ENCODE measurements at regions not wholly inside any gene's neighbourhood (a gene's known extent, or its start where the extent isn't known, plus 50 kb on each side); places are given as distances from the start of the nearest gene placed in this dataset.

GRCh38 chrY:17430570-17431166 is 449.4 kb downstream of the CDY2B start:
- Histone ChIP-seq H3K18ac (ENCODE audit: low read depth in 1 of 2, low read length in 2 of 2) (no peak overlapping the region), H3K27ac (ENCODE audit: low read length, poor library complexity, severe bottlenecking) (no peak overlapping the region), H2BK12ac (ENCODE audit: low read length in 2 of 2) (no peak overlapping the region), H3K4me2 (ENCODE audit: low read length, poor library complexity, severe bottlenecking) (no peak overlapping the region), H3K4me1 (ENCODE audit: control insufficient read depth, insufficient read depth, low read depth, low read length) (no peaks in the 10 kb centered on the region), H3K9me3 (ENCODE audit: control insufficient read depth, low read length) (no peaks in the 10 kb centered on the region), H3K23ac (ENCODE audit: low read length in 2 of 2) (no peak overlapping the region), H3K4me3 (ENCODE audit: insufficient read depth in 1 of 2, low read depth in 1 of 2, low read length in 2 of 2) (no peak overlapping the region), H3K79me1 (replicated peaks; ENCODE audit: low read length, poor library complexity, severe bottlenecking) (no peaks in the 10 kb centered on the region), H2AK5ac (ENCODE audit: low read length, severe bottlenecking) (no peak overlapping the region), H4K8ac (ENCODE audit: low read length) (no peak overlapping the region), H2BK120ac (ENCODE audit: low read depth, low read length) (no peak overlapping the region), H3K27me3 (ENCODE audit: control insufficient read depth in 1 of 2, insufficient read depth in 1 of 2, low read length in 2 of 2) (no peaks in the 10 kb centered on the region), H3K4ac (ENCODE audit: low read depth in 1 of 2, low read length in 2 of 2) (no peak overlapping the region), H3K14ac (ENCODE audit: low read length in 2 of 2) (no peak overlapping the region), H2BK5ac (ENCODE audit: low read depth, low read length, poor library complexity, severe bottlenecking) (no peak overlapping the region), H3K36me3 (ENCODE audit: control insufficient read depth in 1 of 2, insufficient read depth in 2 of 2, low read depth in 1 of 2, low read length in 2 of 2) (no peaks in the 10 kb centered on the region), H2AFZ (ENCODE audit: low read depth, low read length) (no peak overlapping the region), H4K91ac (ENCODE audit: low read length) (no peak overlapping the region), H3K9ac (ENCODE audit: low read length) (no peak overlapping the region), H2BK15ac (ENCODE audit: low read depth, poor library complexity, severe bottlenecking) (no peak overlapping the region)
- peak; percentile 17 for DNase-seq
- 0% methylated on average over 3 of the region's 5 CpGs for WGBS

- Histone ChIP-seq H3K79me1 (replicated peaks; ENCODE audit: low read length, poor library complexity, severe bottlenecking) (no peaks in the 10 kb centered on the region), H3K4me3 (ENCODE audit: insufficient read depth in 1 of 2, low read depth in 1 of 2, low read length in 2 of 2) (no peak overlapping the region), H4K8ac (ENCODE audit: low read length) (no peak overlapping the region), H3K27ac (ENCODE audit: low read length, poor library complexity, severe bottlenecking) (no peak overlapping the region), H3K14ac (ENCODE audit: low read length in 2 of 2) (no peak overlapping the region), H2AFZ (ENCODE audit: low read depth, low read length) (no peak overlapping the region), H3K4me1 (ENCODE audit: control insufficient read depth, insufficient read depth, low read depth, low read length) (peaks cover 1% of the 10 kb centered on the region), H3K23ac (ENCODE audit: low read length in 2 of 2) (no peak overlapping the region), H3K36me3 (ENCODE audit: control insufficient read depth in 1 of 2, insufficient read depth in 2 of 2, low read depth in 1 of 2, low read length in 2 of 2) (no peaks in the 10 kb centered on the region), H3K27me3 (ENCODE audit: control insufficient read depth in 1 of 2, insufficient read depth in 1 of 2, low read length in 2 of 2) (no peaks in the 10 kb centered on the region), H3K18ac (ENCODE audit: low read depth in 1 of 2, low read length in 2 of 2) (no peak overlapping the region), H3K9ac (ENCODE audit: low read length) (no peak overlapping the region), H3K4ac (ENCODE audit: low read depth in 1 of 2, low read length in 2 of 2) (no peak overlapping the region), H2BK12ac (ENCODE audit: low read length in 2 of 2) (no peak overlapping the region), H2BK15ac (ENCODE audit: low read depth, poor library complexity, severe bottlenecking) (no peak overlapping the region), H3K4me2 (ENCODE audit: low read length, poor library complexity, severe bottlenecking) (no peak overlapping the region), H3K9me3 (ENCODE audit: control insufficient read depth, low read length) (no peaks in the 10 kb centered on the region), H2AK5ac (ENCODE audit: low read length, severe bottlenecking) (no peak overlapping the region), H2BK120ac (ENCODE audit: low read depth, low read length) (no peak overlapping the region), H4K91ac (ENCODE audit: low read length) (no peak overlapping the region), H2BK5ac (ENCODE audit: low read depth, low read length, poor library complexity, severe bottlenecking) (no peak overlapping the region)
- no CpG with 5 or more reads among the region's 1 CpG for WGBS
- peak; percentile 48 for DNase-seq
Measured at GRCh38 chrY:17398336-17399072, 481.5 kb downstream of the CDY2B start.

GRCh38 chrY:17397659-17398058 is 482.4 kb downstream of the CDY2B start:
- H2AK5ac ChIP-seq (ENCODE audit: low read length, severe bottlenecking): no peak overlapping the region
- no peaks in the 10 kb centered on the region for H3K27me3 ChIP-seq (ENCODE audit: control insufficient read depth in 1 of 2, insufficient read depth in 1 of 2, low read length in 2 of 2)
- peaks cover 1% of the 10 kb centered on the region for H3K4me1 ChIP-seq (ENCODE audit: control insufficient read depth, insufficient read depth, low read depth, low read length)
- no peak overlapping the region for H2BK120ac ChIP-seq (ENCODE audit: low read depth, low read length)
- no peak for DNase-seq
- H3K36me3 ChIP-seq (ENCODE audit: control insufficient read depth in 1 of 2, insufficient read depth in 2 of 2, low read depth in 1 of 2, low read length in 2 of 2): no peaks in the 10 kb centered on the region
- H4K8ac ChIP-seq (ENCODE audit: low read length): no peak overlapping the region
- H2BK5ac ChIP-seq (ENCODE audit: low read depth, low read length, poor library complexity, severe bottlenecking): no peak overlapping the region
- 91% methylated on average over 2 of the region's 3 CpGs for WGBS
- H2AFZ ChIP-seq (ENCODE audit: low read depth, low read length): no peak overlapping the region
- no peak overlapping the region for H3K4ac ChIP-seq (ENCODE audit: low read depth in 1 of 2, low read length in 2 of 2)
- H3K9ac ChIP-seq (ENCODE audit: low read length): no peak overlapping the region
- no peak overlapping the region for H3K18ac ChIP-seq (ENCODE audit: low read depth in 1 of 2, low read length in 2 of 2)
- H2BK12ac ChIP-seq (ENCODE audit: low read length in 2 of 2): no peak overlapping the region
- no peaks in the 10 kb centered on the region for H3K79me1 ChIP-seq (replicated peaks; ENCODE audit: low read length, poor library complexity, severe bottlenecking)
- no peaks in the 10 kb centered on the region for H3K9me3 ChIP-seq (ENCODE audit: control insufficient read depth, low read length)
- H3K27ac ChIP-seq (ENCODE audit: low read length, poor library complexity, severe bottlenecking): no peak overlapping the region
- no peak overlapping the region for H3K4me2 ChIP-seq (ENCODE audit: low read length, poor library complexity, severe bottlenecking)
- H2BK15ac ChIP-seq (ENCODE audit: low read depth, poor library complexity, severe bottlenecking): no peak overlapping the region
- H4K91ac ChIP-seq (ENCODE audit: low read length): no peak overlapping the region
- no peak overlapping the region for H3K14ac ChIP-seq (ENCODE audit: low read length in 2 of 2)
- H3K23ac ChIP-seq (ENCODE audit: low read length in 2 of 2): no peak overlapping the region
- H3K4me3 ChIP-seq (ENCODE audit: insufficient read depth in 1 of 2, low read depth in 1 of 2, low read length in 2 of 2): no peak overlapping the region

- no peaks in the 10 kb centered on the region for H3K36me3 ChIP-seq (ENCODE audit: control insufficient read depth in 1 of 2, insufficient read depth in 2 of 2, low read depth in 1 of 2, low read length in 2 of 2)
- H3K18ac ChIP-seq (ENCODE audit: low read depth in 1 of 2, low read length in 2 of 2): no peak overlapping the region
- no peak overlapping the region for H4K8ac ChIP-seq (ENCODE audit: low read length)
- no peaks in the 10 kb centered on the region for H3K4me1 ChIP-seq (ENCODE audit: control insufficient read depth, insufficient read depth, low read depth, low read length)
- H3K27me3 ChIP-seq (ENCODE audit: control insufficient read depth in 1 of 2, insufficient read depth in 1 of 2, low read length in 2 of 2): no peaks in the 10 kb centered on the region
- no peak overlapping the region for H2BK120ac ChIP-seq (ENCODE audit: low read depth, low read length)
- H2BK15ac ChIP-seq (ENCODE audit: low read depth, poor library complexity, severe bottlenecking): no peak overlapping the region
- DNase-seq: peak; percentile 2
- no peak overlapping the region for H3K4ac ChIP-seq (ENCODE audit: low read depth in 1 of 2, low read length in 2 of 2)
- no CpG with 5 or more reads among the region's 2 CpGs for WGBS
- H4K91ac ChIP-seq (ENCODE audit: low read length): no peak overlapping the region
- no peak overlapping the region for H2AFZ ChIP-seq (ENCODE audit: low read depth, low read length)
- no peak overlapping the region for H2BK12ac ChIP-seq (ENCODE audit: low read length in 2 of 2)
- no peak overlapping the region for H3K23ac ChIP-seq (ENCODE audit: low read length in 2 of 2)
- no peak overlapping the region for H3K4me3 ChIP-seq (ENCODE audit: insufficient read depth in 1 of 2, low read depth in 1 of 2, low read length in 2 of 2)
- no peak overlapping the region for H2BK5ac ChIP-seq (ENCODE audit: low read depth, low read length, poor library complexity, severe bottlenecking)
- H3K27ac ChIP-seq (ENCODE audit: low read length, poor library complexity, severe bottlenecking): peak overlapping the region; percentile 57
- H3K9me3 ChIP-seq (ENCODE audit: control insufficient read depth, low read length): no peaks in the 10 kb centered on the region
- no peak overlapping the region for H3K14ac ChIP-seq (ENCODE audit: low read length in 2 of 2)
- no peak overlapping the region for H2AK5ac ChIP-seq (ENCODE audit: low read length, severe bottlenecking)
- no peak overlapping the region for H3K4me2 ChIP-seq (ENCODE audit: low read length, poor library complexity, severe bottlenecking)
- H3K79me1 ChIP-seq (replicated peaks; ENCODE audit: low read length, poor library complexity, severe bottlenecking): no peaks in the 10 kb centered on the region
- H3K9ac ChIP-seq (ENCODE audit: low read length): no peak overlapping the region
Measured at GRCh38 chrY:17381431-17382070, 498.5 kb downstream of the CDY2B start.
